Hippocampal formation (tissue), 2 donors: ENCODE measurements at regions not wholly inside any gene's neighbourhood (a gene's known extent, or its start where the extent isn't known, plus 50 kb on each side); places are given as distances from the start of the nearest gene placed in this dataset.
A peak's percentile ranks its signal among the peaks of the same experiment; 100 is the strongest.

Experiments used
- DNase-seq, 2 donors: peaks; one replicate each; lab custom pipeline; 2025; lab: John Stamatoyannopoulos, UW

DNA sequence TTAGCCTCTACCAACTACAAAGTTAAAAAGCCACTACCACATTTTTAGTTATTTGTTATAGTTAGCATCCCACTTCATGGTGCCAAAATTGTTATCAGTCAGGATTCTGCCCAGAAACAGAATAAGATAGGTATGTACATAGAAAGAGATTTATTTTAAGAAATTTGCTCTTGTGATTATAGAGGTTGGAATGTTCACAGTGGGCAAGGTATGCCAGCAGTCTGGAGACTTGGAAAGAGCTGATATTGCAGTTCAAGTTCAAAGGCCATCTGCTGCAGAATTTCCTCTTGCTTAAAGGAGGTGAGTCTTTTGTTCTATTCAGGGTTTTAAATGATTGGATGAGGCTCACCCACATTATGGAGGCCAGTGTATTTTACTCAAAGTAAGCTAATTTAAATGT lies 143.8 kb upstream of the POU1F1 start:
- DNase-seq: no peak

DNA sequence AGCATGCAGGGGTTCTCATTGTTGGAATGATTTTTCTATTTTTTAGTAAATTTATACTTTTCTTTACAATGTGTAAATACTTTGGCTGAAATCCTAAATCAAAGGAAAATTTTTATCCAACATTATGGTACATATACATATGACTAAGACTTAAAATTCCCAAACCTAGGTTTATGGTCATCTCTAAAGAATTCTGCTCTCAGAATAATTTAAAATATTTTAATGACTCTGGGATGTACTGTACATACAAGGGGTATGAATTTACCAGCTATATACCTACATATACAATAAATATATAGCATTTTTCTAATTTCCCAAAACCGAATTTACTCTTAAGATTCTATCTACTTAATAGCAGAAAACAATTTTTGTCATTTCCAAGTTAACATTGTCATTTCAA lies 137.9 kb upstream of the POU1F1 start:
- no peak for DNase-seq

DNA sequence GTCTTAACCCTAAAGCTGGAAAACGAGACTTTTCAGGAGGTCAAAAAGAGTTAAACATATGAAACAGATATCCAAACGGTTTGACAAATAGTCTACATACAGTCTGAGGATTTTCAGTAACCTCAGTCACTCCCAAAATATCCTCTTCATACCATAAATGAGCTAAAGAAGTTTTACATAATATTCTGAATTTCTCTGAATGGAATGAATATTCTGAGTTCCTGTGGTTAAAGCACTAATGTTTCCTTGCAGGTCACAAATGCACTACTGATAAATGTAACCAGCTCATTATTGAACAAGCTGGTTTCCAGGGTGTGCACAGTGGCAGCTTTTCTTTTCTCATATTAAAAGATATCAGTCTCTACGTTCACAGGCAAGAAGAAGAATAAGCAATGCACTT lies 137.4 kb upstream of the POU1F1 start:
- DNase-seq: no peak

DNA sequence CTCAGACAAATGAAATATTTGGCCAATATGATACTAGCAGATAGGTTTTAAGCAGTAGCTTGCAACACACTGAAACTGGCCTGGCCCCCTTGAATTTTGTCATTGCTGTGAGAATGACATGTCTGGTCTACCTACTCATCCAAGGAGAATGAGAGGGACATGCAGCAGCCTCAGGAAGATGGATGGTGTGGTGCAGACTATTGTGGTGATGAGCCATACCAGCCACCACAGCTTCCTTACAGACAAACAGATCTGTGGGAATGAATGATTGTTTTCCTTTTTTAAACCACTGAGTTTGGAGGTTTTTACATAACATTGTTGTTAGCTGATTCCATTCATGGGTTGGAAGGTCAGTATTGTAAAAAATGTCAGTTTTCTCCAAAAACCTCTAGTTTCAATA lies 133.7 kb upstream of the POU1F1 start:
- DNase-seq: no peak

DNA sequence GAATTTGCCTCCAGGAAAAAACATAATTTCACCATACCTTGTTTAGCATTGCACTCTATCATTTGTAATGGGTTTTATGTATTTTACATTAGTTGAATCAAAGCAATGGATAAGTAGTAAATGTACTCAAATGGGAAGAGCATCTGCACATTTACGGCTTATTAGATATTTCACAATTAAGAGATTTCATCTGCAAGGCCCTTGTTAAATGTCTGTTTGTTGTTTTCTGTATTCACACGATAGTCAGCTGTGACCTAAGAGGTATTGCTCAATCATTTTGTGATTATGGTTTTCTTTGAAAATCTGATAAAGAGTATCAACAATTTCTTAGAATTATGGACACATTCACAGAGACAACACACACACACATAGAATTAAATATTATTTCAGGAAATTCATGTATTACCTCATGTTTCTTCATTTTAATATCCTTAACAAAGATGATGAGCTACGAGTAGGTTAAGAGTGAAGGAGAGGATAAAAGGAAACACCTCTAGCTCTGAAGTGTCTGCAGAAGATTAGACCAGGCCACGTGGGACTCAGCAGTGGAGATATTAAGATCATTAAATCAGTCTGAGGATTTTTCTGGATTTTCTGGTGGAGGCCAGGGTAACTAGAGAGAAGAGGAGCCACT lies 121.9 kb upstream of the POU1F1 start:
- no peak for DNase-seq

DNA sequence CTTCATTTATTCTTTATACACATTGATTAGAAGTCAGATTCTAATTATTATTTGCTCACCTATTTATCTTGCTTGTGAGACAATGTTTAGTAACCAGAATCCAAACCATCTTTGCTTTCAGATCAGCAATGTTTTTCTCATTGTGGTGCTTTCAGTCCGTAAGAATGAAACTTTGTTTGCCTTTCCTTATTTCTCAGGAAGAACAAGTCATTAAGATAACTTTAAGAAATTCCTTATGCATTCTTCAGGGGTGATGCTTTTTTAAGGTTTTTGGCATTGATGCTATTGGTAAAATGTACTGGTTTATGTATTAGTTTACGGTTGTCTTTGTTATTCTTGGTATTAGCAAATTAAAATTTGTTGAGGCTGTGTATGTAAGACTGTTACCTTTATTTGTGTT lies 120.8 kb upstream of the POU1F1 start:
- no peak for DNase-seq

DNA sequence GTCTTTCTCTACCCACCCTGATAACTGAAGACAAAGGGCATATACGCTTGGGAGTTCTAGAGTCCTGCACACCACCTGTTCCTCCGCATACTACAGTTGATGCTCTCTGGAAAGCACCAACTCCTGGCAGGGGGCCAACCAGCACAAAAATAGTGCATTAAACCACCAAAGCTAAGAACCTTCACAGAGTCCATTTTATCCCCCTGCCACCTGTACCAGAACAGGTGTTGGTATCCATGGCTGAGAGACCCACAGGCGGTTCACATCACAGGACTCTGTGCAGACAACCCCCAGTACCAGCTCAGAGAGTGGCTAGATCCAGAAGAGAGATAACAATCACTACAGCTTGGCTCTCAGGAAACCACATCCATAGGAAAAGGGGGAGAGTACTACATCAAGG lies 114.4 kb upstream of the POU1F1 start:
- DNase-seq: no peak

DNA sequence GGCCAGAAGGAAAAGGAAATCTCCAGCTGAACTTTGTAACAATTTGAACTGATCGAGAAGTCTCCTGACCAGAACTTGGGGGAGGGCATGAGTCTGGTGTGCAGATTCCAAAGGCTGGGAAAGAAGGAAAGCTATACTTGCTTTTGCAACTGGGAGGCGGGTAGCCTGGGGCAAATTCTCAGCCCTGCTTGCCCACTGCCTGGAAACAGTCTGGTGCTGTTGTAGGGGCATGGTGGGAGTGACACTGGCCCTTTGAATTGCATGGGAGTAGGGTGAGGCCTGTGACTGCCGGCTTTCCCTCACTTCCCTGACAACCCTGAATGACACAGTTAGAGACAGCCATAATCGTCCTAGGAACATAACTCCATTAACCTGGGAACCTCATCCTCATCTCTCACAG lies 114.0 kb upstream of the POU1F1 start:
- DNase-seq: no peak

DNA sequence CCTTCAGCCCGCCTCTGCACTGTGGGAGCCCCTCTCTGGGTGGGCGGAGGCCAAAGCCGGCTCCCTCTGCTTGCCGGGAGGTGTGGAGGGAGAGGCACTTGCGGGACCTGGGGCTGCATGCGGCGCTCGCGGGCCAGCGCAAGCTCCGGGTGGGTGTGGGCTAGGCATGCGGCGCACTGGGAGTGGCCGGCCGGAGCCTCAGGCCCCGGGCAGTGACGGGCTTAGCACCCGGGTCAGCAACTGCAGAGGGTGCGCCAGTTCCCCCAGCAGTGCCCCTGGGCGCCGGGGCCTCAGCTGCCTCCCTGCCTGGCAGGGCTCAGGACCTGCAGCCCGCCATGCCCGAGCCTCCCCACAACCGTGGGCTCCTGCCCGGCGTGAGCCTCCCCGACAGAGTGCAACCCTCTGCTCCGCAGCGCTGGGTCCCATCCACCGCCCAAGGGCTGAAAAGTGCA lies 98.9 kb upstream of the POU1F1 start:
- DNase-seq: no peak

DNA sequence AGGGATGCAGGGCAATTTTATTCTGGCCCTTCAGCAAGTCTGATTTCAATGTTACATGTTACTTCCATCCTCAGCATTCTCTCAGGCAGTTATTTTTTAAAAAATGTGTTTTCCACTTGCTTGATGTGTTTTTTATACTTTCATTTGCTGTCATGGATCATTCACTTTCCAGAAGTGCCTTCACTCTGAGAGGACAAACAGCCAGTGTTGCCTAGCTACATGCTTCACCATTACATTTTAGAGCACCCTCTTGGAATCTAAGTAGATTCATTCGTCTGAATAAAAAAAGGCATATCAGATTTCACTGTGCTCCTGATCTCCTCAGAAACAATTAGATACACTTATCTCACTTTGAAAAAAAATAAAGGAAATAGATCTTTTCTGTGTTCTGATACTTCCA lies 93.6 kb upstream of the POU1F1 start:
- DNase-seq: no peak

DNA sequence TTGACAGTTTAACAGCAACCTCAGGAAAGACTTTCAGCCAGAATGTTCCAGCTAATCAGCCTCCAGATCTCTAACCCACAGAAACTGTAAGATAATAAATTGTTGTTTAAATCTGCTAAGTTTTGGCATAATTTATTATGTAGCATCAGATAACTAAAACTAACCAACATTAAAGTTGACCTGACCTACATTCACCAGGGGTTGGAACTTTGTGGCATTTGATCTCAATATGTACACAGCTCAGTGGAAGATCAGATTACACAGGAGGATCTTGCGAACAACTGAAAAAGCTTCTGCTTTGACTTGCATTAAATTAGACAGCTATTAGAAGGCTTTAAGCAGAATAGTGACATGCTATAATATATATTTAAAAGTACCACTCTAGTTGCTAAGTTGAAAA lies 91.4 kb upstream of the POU1F1 start:
- no peak for DNase-seq

DNA sequence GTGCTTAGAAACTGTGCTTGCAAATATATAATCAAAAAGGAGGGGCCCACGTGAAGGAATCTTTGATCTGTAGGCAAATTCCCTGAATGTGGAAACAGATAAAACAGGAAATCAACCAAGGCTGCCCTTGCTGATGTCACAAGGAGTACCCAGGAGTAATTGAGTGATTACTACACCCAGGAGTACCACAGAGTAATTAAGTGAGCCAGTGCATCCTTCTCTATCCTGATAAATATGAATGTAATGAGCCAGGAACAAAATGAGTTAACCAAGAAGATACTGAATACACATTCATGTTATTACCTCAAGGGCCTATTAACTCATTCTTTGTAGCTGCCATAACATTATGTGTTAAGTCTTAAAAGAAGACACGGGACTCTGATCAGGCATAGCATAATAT lies 87.3 kb upstream of the POU1F1 start:
- no peak for DNase-seq

DNA sequence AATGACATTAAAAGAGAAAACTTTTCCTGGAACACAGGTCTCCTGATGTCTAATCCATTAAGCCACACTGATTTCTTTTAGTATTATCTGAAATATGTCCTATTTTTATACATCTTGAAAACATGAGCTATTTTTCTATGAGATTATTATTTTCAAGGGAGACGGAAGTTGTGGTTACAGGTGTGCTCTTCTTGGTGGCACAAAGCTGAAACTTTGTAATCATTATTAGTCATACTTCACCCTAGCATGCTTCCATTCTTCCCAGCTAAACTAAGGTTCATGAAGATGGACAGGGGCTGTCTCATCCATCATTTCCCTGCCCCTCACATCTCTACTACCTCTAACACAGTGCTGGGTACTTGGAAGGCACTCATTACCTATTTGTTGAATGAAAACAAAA lies 85.6 kb upstream of the POU1F1 start:
- no peak for DNase-seq

DNA sequence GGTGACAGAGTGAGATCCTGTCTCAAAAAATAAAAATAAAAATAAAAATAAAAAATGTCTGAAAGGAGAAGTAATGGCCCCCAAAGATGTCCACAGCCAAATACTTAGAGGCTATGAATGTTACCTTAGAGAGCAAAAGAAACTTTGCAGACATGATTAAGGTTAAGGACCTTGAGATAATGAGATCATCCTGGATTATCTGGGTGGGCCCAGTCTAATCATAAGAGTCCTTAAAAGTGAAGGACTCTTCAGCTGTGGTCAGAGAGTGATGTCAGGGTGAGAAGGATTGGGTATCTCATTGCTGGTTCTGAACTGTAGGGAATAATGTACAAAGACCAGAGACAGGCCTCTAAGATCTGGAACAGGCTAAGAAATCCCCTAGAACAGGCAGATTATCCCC lies 84.9 kb upstream of the POU1F1 start:
- no peak for DNase-seq

DNA sequence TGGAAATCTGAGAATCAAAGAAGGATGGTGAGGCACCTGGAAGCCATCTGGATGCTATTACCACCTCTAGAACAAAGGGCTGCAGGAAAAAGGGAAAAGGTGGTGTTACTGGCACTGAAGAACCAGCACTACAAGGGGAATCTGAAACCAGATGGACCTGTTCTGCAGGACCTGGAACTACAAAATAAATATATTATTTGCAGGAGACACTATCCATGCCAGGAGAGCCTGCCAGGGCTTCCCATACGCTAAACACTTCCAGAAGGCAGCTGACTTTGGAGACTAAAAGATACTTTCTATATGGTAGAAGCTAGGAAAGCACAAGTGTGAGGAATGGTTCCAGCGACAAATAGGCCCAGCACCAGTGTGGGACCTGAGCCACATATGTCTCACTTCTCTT lies 83.4 kb upstream of the POU1F1 start:
- DNase-seq: no peak

DNA sequence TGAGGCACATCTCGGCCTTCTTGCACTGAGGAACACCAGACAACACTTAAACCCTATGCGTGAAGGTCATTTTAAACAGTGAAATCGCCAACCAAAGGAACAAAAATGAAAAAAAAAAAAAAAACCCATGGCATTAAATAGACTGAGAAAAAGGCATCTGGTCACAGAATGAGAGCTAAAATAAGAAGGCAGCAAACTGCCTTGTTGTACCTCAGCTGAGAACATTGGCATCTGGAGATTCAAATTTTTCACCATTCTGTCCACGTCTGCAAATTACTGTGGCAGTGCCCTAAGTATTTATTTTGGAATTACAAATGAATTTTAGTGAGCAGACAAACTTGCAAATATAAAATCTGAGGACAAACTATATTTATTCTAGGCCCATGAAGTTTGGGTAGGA lies 82.6 kb upstream of the POU1F1 start:
- DNase-seq: no peak

DNA sequence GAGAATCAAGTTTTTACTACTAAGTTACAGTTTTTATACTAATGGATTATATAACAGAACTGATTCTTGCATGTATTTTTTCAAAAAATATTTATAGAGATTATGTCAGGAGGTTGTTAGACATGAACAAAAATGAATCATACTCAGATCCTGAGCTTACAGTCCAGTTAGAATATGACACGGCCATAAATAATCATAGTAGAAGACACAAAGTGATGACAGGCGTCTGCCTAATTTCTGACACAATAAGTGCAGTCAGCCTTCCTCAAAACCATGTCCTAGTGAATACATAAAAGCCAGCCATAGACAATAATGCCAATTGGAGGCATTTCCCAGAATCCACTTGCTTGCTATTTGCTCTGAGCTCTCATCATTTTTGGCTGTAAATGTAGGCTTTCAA lies 81.7 kb upstream of the POU1F1 start:
- no peak for DNase-seq

DNA sequence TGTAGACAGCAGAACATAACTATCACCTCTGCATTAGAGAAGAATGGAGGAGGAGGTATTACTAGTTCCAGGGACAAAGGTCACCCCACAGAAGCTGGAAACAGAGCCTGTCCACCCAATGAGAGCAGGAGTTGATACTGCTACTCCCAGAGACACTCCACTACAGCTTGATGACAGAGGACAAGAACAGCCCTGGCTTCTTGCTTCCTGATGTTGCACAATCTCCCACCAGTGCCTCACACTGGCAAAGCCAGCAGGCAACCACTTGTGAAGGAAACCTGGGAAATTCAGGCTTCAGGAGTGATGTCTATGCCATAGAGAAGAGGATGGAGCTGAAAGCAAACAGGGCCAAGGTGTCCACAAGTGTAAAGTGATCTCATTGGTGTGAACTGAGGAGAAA lies 78.0 kb upstream of the POU1F1 start:
- no peak for DNase-seq

DNA sequence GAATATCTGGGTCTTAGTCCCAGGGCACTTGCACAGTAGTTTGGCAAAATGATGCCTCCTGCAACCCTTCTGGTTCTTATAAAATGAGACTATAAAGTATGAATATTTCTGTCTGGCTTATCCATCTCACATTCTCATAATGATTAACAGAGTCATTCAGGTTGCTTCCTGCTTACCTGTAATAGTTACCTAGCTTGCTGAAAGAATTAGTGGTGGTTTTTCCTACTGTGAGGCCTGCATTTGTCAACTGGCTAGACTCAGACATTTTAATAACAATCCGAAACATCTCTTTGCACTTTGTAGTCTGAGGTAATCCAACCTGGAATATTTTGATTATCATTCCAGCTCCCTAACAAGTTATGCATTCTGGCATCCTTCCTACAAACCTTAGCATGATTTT lies 75.6 kb upstream of the POU1F1 start:
- no peak for DNase-seq

DNA sequence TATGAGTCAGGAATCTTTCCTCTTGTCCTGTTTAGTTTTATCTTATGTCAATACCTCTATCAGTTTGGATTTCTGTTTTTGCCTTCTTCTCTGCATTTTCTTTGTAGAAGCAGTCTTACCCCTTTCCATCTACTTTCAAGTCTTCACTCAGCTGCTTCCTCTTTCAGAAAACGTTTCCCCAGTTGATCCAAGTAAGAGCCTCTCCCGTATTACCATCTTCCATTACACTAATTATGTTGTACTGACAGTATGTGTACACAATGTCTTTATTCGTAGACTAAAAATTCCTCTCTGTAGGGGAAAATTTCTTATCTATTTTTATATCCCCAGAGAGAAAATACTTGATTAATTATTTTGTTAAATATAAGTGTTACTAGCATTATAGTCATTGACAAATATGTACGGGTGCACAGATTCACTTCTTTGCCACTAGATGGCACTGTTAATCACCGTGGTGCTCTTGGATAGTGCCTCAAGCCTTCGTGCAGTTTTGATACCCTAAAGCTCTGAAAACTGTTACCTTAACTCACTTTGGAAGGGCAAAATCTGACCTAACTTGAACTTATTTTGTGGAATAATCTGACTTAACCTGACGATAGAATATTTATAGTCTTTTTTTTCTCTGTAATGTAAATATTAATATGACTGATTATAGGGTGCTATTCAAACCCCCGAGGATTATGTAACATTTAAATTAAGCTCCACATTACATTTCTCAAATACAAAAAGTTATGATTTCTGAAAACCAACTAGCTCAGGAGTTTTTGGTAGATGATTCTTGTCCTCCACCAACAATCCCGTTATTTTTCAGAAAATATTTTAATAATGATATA lies 74.2 kb upstream of the POU1F1 start:
- DNase-seq: peak; percentile 2 to 46

DNA sequence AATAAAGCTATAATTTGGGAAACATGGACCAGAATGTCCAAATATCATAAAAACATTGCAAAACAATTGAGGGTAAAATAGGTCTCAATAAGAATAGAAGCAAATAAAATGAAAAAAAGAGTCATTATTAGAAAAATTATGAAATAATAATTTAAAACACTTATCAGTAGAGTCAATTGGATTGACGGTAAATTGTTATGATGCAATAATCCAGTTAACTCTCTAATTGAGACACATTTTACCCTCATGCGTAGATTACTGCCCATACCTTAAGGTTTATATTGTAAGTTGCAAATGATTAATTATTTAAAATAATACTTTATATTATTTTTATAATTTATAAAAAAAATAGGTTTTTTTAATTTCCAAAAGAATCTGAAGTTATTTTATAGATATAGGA lies 73.4 kb upstream of the POU1F1 start:
- no peak for DNase-seq

DNA sequence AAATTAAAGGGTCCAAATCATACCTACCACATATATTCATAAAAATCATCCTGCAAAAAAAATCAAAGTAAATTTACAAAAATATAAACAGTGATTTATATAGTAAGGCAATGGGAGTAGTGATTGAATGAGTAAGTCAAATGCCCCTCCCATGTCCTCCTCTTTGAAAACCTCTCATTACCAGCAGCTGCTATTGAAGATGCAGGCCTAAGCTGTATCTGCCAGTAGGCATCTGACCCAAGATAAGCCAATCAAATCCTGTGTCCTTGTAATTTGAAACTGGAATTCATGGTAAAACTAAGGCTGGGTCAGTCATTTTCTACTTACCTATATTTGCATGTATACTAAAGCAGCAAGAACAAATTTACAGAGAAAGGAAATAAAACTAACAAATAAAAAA lies 60.4 kb upstream of the POU1F1 start:
- DNase-seq: no peak

DNA sequence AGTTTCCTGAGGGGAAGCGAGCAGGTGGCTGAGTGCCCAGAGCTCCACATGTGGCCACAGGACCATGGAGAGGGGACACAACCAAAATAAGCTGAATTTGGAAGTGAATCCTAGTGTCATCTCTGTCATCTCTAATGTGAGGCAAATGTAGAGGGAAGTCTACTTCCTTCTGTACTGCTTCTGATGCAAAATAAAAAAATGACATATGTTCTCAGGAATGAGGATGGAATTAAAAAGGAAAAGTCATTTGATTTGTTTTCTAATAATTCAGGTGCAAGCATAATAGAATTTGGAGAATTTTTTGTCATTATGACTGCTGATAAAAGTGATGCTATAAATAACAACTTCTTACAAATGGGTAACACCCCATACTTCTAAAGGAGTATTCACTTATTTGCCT lies 59.5 kb upstream of the POU1F1 start:
- DNase-seq: no peak

DNA sequence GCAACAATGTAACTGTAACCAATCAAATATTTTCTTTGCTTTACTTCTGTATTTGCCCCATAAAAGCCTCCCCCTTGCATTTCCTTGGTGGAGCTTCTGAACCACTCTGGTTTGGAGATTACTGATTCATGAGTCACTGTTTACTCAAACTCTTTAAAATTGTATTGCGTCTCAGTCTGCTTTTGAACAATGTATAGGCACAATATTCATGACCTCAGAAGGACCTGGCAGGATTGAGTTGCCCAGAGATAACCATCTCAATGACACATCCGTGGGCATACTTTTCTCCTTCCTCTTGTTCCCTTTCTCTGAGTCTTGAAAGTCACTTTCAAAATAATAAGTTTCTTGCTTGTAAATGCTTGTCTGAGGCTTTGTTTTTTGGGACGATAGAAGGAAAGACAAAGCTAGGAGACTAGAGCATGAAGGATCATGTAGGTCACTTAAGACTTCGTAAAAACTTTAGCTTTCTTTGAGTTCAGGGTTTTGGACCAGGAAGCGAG lies 57.1 kb upstream of the POU1F1 start:
- DNase-seq: no peak
